ENCODE measurements at regions not wholly inside any gene's neighbourhood (a gene's known extent, or its start where the extent isn't known, plus 50 kb on each side); places are given as distances from the start of the nearest gene placed in this dataset.

GRCh38 chr4:59222221-59222620 is 1977.9 kb upstream of the ADGRL3 start:
- DNase-seq (ENCODE audit: insufficient read length, low spot score) (no peak), FAIRE-seq (no peak)
- TF ChIP-seq CTCF (IDR thresholded peaks at IDR 0.05; ENCODE audit: insufficient read depth, missing control alignments): no peak

GRCh38 chr4:59223292-59223941 is 1976.7 kb upstream of the ADGRL3 start:
- no peak for TF ChIP-seq CTCF (IDR thresholded peaks at IDR 0.05; ENCODE audit: insufficient read depth, missing control alignments)
- no peak for FAIRE-seq
- DNase-seq (ENCODE audit: insufficient read length, low spot score): no peak

GRCh38 chr4:59238212-59238611 is 1961.9 kb upstream of the ADGRL3 start:
- FAIRE-seq: no peak
- no peak for TF ChIP-seq CTCF (IDR thresholded peaks at IDR 0.05; ENCODE audit: insufficient read depth, missing control alignments)
- DNase-seq (ENCODE audit: insufficient read length, low spot score): no peak

- DNase-seq (ENCODE audit: insufficient read length, low spot score): no peak
- FAIRE-seq: no peak
- TF ChIP-seq CTCF (IDR thresholded peaks at IDR 0.05; ENCODE audit: insufficient read depth, missing control alignments): no peak
Observed at GRCh38 chr4:59240011-59240410, 1960.1 kb upstream of the ADGRL3 start.

GRCh38 chr4:59243038-59243437 is 1957.1 kb upstream of the ADGRL3 start:
- DNase-seq (ENCODE audit: insufficient read length, low spot score): no peak
- no peak for FAIRE-seq
- no peak for TF ChIP-seq CTCF (IDR thresholded peaks at IDR 0.05; ENCODE audit: insufficient read depth, missing control alignments)

GRCh38 chr4:59247032-59247431 is 1953.1 kb upstream of the ADGRL3 start:
- TF ChIP-seq CTCF (IDR thresholded peaks at IDR 0.05; ENCODE audit: insufficient read depth, missing control alignments): peak; percentile 37
- FAIRE-seq (no peak), DNase-seq (ENCODE audit: insufficient read length, low spot score) (no peak)

GRCh38 chr4:59248313-59248712 is 1951.8 kb upstream of the ADGRL3 start:
- FAIRE-seq (no peak), DNase-seq (ENCODE audit: insufficient read length, low spot score) (no peak)
- TF ChIP-seq CTCF (IDR thresholded peaks at IDR 0.05; ENCODE audit: insufficient read depth, missing control alignments): no peak
